NCI-H2107 (cell line): ENCODE measurements at regions not wholly inside any gene's neighbourhood (a gene's known extent, or its start where the extent isn't known, plus 50 kb on each side); places are given as distances from the start of the nearest gene placed in this dataset.

ENCODE experiments used
- DNase-seq: peaks from one replicate; lab custom pipeline; 2025; lab: John Stamatoyannopoulos, UW

DNA sequence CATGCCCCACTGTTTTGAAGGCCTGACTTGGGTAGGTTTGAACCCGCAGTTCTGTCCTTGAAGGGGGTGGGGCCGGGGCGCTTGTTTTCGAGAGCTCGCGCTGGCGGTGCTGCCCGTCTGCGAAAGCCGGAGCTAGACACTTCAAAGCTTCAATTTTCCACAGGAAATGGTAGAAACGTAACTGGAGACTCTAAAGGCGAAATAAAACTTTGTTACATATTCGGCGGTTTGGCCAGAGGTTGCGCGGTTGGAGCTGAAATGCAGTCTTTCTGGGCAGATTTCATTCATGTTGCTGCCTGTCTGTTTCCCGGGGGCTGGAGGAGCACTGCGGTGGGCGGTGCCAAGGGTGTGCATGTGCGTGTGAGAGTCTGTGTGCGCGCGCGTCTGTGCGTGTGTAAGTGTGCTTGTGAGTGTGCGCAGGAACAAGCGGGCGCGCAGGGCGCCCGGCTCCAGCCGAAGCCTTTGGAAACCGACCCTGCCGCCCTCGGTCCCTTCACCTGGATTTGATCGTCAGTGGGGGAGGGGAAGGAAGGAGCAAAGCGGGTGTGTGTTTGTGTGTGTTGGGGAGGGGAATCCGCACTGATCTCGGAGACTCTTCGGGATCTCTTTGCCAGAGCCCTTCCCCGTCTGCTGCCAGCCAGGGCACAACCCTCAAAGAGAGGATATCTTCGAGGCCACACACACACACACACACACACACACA is 227.7 kb upstream of the CRY1 start:
- no peak for DNase-seq

- DNase-seq = no peak
Measured at GRCh38 chr12:107322063-107322462, 228.7 kb upstream of the CRY1 start.

DNA sequence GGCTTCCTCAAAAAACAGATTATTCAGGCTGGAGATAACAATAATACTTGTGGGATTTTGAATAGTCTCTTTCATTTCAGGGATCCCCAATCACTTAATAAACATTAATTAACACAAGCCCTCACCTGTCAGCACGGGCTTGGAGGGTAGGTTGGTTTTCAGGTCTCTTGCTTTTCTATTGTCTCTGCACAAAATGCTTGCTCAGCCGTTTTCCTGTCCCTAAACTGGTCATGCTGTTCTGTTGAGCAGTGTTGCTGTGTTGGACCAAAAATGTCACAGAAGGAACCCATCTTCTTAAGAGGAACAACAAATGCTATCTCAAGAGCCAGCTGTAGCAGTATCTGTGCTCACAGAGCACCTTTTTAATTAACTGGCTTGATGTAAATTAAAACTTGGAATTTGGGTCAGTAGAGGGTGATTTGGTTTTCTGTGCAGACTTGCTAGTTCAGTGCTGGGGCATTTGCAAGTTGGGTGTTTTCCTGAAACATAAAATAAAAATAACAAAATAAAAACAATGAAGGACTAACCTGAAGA is 231.8 kb upstream of the CRY1 start:
- no peak for DNase-seq

- DNase-seq = no peak
Measured at GRCh38 chr12:107326237-107326636, 232.9 kb upstream of the CRY1 start.

DNA sequence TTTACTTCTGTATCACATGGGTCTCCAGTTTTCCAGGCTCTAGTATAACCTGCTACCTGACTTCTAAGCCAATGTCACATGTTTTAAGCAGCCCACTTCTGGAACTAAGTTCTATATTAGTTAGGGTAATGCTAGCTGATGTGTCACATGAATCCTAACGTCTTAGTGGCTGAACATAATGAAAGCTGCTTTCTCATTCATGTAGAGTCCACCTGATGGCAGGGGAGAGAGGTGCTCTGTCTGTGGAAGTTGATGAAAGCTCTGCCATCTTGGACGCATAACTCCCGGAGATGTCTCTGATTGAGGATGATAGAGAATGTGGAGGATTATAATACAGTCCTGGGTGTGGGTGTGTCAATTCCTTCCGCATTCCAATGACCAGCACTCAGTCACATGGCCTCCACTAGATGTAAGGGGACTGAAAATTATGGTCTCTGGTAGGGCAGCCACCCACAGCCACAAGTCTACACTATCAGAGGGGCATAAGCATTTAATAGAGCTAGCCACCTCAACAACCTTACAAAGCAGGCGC is 234.4 kb upstream of the CRY1 start:
- DNase-seq = no peak

- no peak for DNase-seq
Measured at GRCh38 chr12:107328442-107329133, 235.2 kb upstream of the CRY1 start.

DNA sequence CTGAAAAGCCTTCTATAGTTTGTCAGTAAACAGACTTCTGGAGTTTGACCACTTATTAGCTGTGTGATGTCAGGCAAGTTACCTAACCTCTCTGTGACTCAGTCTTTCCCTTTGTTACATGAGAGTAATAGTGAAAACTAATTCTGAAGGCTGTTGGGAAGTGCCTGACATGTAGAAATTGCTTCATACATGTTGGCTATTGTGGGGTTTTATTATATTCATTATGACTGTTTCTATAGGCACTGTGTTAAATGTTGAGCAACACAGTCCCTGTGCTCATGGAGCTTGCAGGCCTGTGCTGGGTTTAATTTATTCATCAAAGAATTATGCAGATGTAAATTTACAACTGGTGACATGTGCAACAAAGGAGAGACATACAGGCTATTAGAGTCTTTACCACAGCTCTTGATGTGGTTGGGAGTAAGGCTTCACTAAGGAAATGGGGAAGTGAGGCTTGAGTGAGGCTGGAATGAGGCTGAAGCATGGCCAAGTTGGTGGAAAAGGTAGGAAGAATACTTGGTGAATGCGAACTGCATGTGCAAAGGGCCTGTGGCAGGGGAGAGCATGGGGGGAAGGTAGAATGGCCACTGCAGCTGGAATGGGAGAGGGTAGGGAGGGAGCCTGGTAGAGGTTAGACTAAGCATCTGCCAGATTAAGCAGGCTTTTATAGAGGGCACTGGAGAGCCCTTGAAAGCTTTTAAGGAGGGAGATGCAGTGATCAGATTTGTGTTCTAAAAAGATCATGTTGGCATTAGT is 236.4 kb upstream of the CRY1 start:
- no peak for DNase-seq

- no peak for DNase-seq
Measured at GRCh38 chr12:107330831-107331431, 237.6 kb upstream of the CRY1 start.

DNA sequence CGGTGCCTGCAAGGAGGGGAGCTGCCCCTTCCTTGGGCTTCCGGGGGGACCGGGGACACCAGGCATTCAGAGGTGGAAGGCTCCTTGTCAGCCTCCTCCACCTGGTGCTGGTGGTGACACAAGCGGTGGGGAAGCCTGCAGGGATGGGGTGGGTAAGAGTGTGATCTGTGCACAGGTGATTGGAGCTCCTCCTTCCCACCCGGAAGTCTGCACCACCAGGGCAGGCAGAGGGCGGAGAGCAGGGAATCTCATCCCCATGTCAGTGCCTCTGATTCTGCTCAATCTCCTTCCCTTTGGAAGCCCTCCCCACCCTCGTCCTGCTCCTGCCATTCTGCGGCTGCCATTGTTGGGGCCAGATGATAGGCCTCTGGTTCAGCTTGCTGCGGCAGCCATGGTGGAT is 238.1 kb upstream of the CRY1 start:
- DNase-seq = no peak

DNA sequence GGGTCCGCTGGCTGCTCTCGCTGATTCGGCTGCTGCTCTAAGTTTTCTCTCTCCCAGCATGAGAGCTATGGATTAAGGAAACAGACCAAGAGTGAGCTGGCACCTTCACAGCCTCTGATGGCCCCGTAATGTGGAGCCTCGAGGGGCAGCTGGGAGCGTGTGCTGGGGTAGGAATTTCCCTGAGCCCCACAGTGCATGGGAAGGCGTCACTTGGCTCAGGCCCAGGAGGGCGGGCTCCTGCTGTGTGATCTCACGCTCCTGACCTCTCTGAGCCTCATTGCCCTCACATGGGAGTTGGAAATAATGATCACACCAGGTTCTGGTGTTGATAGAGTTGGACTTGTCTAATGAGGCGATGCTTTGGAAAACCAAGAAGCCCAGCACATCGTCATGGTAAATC is 238.6 kb upstream of the CRY1 start:
- DNase-seq = no peak

DNA sequence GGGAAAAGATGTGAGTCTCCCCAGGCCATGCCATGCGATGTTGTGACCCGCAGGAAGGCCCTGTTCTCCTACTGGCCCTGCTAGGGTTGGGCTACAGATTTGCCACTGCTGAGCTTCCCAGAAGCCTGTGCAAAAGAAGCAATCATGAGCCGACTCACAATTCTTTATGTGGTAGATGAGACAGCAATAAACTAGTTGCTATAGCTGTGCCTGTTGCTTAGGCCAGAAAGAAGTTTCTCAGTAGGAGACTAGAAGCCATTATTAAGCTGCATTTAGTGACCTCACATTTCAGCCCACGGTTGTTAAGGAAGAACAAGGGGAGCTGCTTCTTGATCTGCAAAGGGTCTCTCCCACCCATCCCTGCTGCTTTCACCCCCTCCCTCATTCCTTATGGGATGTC is 239.4 kb upstream of the CRY1 start:
- DNase-seq = no peak

DNA sequence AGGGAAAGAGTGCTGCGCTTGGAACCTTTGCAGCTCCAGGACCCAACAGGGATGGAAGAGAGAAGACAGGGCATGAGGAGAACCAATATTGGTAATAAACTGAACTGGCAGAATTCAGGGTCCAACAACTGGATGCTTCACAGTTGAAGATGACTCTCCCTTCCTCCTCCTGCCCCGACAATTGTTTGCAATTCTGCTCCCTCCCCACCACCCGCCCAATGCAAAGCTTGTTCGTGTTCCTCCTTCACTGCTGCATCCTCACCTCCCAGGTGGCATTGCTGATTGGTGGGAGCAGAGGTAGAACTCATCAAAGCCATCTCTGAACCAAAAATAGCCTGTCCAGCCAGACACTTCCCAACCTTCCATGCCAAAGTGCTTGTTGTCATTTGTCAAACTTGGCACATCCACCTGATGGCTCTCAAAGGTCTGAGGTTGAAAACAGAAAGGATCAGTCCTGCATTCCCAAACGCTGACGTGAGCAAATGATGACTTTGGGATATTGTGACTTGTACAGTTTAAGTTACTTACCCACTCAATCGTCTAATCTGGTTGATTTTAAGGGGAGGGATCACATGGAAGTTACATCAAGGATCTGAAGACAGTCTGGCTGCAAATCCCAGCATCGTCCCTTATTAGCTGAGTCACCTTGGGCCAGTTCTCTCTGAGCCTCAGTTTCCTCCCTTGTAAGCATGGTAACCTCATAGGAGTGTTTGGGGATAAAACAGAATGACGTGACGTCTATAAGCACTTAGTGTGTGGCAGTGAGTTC is 242.6 kb upstream of the CRY1 start:
- DNase-seq = no peak

GRCh38 chr12:107336695-107337094 is 243.3 kb upstream of the CRY1 start:
- no peak for DNase-seq

DNA sequence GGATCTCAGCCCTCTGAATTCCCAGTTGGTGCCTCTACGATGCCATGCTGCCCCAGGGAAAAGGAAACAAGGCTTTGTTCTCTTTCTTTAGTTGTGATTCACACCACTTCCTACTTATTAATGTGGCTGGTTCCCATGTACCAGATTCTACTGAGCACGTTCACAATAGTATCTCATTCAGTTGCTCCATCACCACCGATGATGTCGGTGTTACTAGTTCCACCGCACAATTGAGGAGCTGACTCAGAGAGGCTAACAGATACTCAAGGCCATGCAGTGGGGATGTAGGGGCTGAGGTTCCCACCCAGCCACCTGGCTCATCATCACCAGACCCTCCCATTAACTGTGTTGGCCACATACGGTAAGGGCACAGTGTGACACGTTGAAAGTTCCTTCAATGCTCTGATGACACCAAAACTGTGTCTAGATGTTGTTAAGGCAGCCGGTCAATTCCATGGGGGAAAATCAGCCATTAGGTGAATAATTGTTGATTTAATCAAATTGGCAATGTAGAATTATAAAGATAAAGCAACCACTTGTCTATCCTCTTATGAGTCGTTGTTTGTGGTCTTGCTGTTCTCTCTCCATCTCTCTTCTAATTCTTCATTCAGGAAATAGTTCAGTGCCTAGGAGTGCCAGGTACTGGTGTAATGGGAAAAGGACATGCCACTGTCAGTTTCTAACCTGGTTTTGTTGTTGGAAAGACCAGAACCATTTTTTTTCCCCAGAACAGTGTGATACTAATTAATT is 244.2 kb upstream of the CRY1 start:
- DNase-seq = no peak

DNA sequence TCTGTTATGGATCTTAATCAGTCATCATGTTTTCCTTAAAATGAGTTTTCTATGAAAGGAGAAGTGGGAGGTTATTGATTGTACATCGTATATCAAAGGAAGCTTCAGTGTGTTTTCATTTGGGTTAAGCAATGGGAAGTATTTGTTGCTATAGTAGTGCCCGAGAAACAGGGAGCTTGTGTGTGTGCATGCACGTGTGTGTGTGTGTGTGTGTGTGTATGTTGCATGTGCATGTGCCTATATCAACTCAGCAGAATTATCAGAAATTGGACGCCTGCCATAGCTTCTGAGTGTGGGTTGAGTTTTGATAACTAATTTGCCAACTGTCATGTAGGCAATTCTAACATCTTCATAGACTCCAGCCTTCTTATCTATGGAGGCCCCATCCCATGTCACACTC is 246.1 kb upstream of the CRY1 start:
- no peak for DNase-seq

GRCh38 chr12:107339932-107340331 is 246.6 kb upstream of the CRY1 start:
- DNase-seq = no peak

DNA sequence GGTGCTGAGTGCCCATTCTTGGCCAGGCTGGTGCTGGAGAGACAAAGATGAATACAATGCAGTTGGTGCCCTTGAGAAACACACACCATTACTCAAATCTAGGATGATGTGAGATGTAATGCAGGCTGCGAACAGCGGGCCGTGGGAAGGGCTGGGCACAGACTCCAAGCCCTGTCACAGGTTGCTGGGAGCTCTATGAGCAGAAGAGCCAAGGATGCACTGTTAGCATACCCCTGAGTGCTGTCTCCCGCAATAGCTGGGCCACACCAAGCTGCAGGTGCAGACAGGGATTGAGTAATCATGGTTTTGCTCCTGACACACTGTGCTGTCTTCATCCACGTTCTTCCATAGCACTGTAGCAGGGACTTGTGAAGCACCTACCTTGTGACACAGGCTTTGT is 247.5 kb upstream of the CRY1 start:
- no peak for DNase-seq

GRCh38 chr12:107344035-107344808 is 250.9 kb upstream of the CRY1 start:
- no peak for DNase-seq

- DNase-seq = no peak
Measured at GRCh38 chr12:107347261-107347660, 253.9 kb upstream of the CRY1 start.
